Activated naive CD4-positive, alpha-beta T cell treated with anti-CD3 and anti-CD28 coated beads, Interleukin-2, amount 10 ng/mL, durations not matched to agents 7 days and 5 days (primary cell): ENCODE measurements at regions not wholly inside any gene's neighbourhood (a gene's known extent, or its start where the extent isn't known, plus 50 kb on each side); places are given as distances from the start of the nearest gene placed in this dataset.
"Not testable (repeated sequence)": the region's sequence is repeated elsewhere in the genome, so short reads cannot be mapped to it uniquely, and the experiment has no call there.

ENCODE experiments used
- CTCF ChIA-PET: fragments of 350-600 bp; sonication (Branson Sonifier 250); formaldehyde crosslinking; loops from one replicate; lab custom pipeline; 2021; ENCODE audit warnings: antibody characterized with exemption; lab: Charles Lee
- DNase-seq: peaks from one replicate; pipeline ENCODE4 v3.0.0-alpha.2; 2020
- H3K27ac Mint-ChIP-seq: one replicate; pipeline ENCODE4 v1.8.0; 2021; ENCODE audit warnings: mild to moderate bottlenecking, moderate library complexity, mixed read lengths
- H3K27me3 Mint-ChIP-seq: one replicate; pipeline ENCODE4 v1.8.0; 2021; ENCODE audit warnings: mild to moderate bottlenecking, mixed read lengths
- H3K36me3 Mint-ChIP-seq: one replicate; pipeline ENCODE4 v1.8.0; 2021; ENCODE audit warnings: mixed read lengths
- H3K4me1 Mint-ChIP-seq: one replicate; pipeline ENCODE4 v1.8.0; 2021; ENCODE audit warnings: mixed read lengths
- H3K4me3 Mint-ChIP-seq: one replicate; pipeline ENCODE4 v1.8.0; 2021; ENCODE audit warnings: mild to moderate bottlenecking, moderate library complexity, mixed read lengths
- H3K9me3 Mint-ChIP-seq: one replicate; pipeline ENCODE4 v1.8.0; 2021; ENCODE audit warnings: mixed read lengths

GRCh38 chr14:95769976-95770375 is 56.1 kb upstream of the TCL1A start:
- Mint-ChIP-seq H3K4me3 (no peak overlapping the region), H3K9me3 (no peaks in the 10 kb centered on the region), H3K27me3 (peaks cover 10% of the 10 kb centered on the region), H3K27ac (no peak overlapping the region), H3K36me3 (no peaks in the 10 kb centered on the region), H3K4me1 (no peaks in the 10 kb centered on the region)
- no peak for DNase-seq
- CTCF ChIA-PET: no interaction called here

GRCh38 chr14:95769431-95769830 is 55.5 kb upstream of the TCL1A start:
- H3K27me3 Mint-ChIP-seq: peaks cover 10% of the 10 kb centered on the region
- DNase-seq, H3K27ac Mint-ChIP-seq, H3K36me3 Mint-ChIP-seq, H3K9me3 Mint-ChIP-seq, CTCF ChIA-PET, H3K4me3 Mint-ChIP-seq, H3K4me1 Mint-ChIP-seq: not testable (repeated sequence)

GRCh38 chr14:95765051-95765450 is 51.1 kb upstream of the TCL1A start:
- peaks cover 5% of the 10 kb centered on the region for H3K27me3 Mint-ChIP-seq
- H3K36me3 Mint-ChIP-seq: no peaks in the 10 kb centered on the region
- no peak for DNase-seq
- CTCF ChIA-PET: no interaction called here
- no peak overlapping the region for H3K27ac Mint-ChIP-seq
- no peak overlapping the region for H3K4me3 Mint-ChIP-seq
- H3K9me3 Mint-ChIP-seq: no peaks in the 10 kb centered on the region
- no peaks in the 10 kb centered on the region for H3K4me1 Mint-ChIP-seq

- H3K27me3 Mint-ChIP-seq: peaks cover 14% of the 10 kb centered on the region
- H3K9me3 Mint-ChIP-seq: no peaks in the 10 kb centered on the region
- CTCF ChIA-PET: no interaction called here
Measured at GRCh38 chr14:95763875-95764274, 50.0 kb upstream of the TCL1A start.

More at GRCh38 chr14:95763875-95764274, 50.0 kb upstream of the TCL1A start:
- no peak for DNase-seq
- no peak overlapping the region for H3K27ac Mint-ChIP-seq
- H3K4me1 Mint-ChIP-seq: no peaks in the 10 kb centered on the region
- H3K4me3 Mint-ChIP-seq: no peak overlapping the region
- H3K36me3 Mint-ChIP-seq: no peaks in the 10 kb centered on the region
